IMR-90 (cell line): ENCODE measurements at regions not wholly inside any gene's neighbourhood (a gene's known extent, or its start where the extent isn't known, plus 50 kb on each side); places are given as distances from the start of the nearest gene placed in this dataset.

ENCODE experiments used
- ATAC-seq: fragments of 200-7000 bp; cut with Tn5 transposase; 2 replicates; pipeline ENCODE4 v1.9.1; 2020; ENCODE audit warnings: low read depth, mild to moderate bottlenecking, moderate library complexity
- BruUV-seq: library from RNA; stranded (reverse); fragments of 400-500 nt; replicated peaks from 2 replicates; lab custom pipeline; 2021; lab: Mats Ljungman, UMichigan
- CTCF ChIA-PET: fragments of 300-600 bp; formaldehyde crosslinking; extraction: SDS; loops from one replicate; lab custom pipeline; 2021; ENCODE audit warnings: antibody characterized with exemption; lab: Yijun Ruan, JAX
- POLR2A ChIA-PET: fragments of 300-600 bp; sonication (Branson Sonifier 250); formaldehyde crosslinking; loops from one replicate; lab custom pipeline; 2022; ENCODE audit warnings: antibody characterized with exemption; ENCODE audit not compliant: unreplicated experiment; lab: Charles Lee
- DNase-seq: peaks from one replicate; pipeline ENCODE4 v3.0.0; 2013
- H2AFZ ChIP-seq: replicated peaks from 2 replicates; pipeline ENCODE3; 2013; ENCODE audit warnings: low read length, mild to moderate bottlenecking; ENCODE audit not compliant: poor library complexity
- H2AK5ac ChIP-seq: 2 replicates; pipeline ENCODE4 v1.6.1; 2013; ENCODE audit warnings: low read depth, low read length, inconsistent platforms
- H2AK9ac ChIP-seq: replicated peaks from 2 replicates; pipeline ENCODE3; 2013; ENCODE audit warnings: mild to moderate bottlenecking, low read depth, low read length, moderate library complexity; ENCODE audit not compliant: poor library complexity
- H2BK120ac ChIP-seq: 2 replicates; pipeline ENCODE4 v1.6.1; 2013; ENCODE audit warnings: low read depth, low read length, inconsistent platforms
- H2BK15ac ChIP-seq: 3 replicates; pipeline ENCODE4 v1.6.1; 2013; ENCODE audit warnings: low read depth, low read length, inconsistent platforms
- H2BK20ac ChIP-seq: 2 replicates; pipeline ENCODE4 v1.6.1; 2013; ENCODE audit warnings: low read depth, mild to moderate bottlenecking, inconsistent platforms, low read length, moderate library complexity
- H2BK5ac ChIP-seq: 2 replicates; pipeline ENCODE4 v1.6.1; 2013; ENCODE audit warnings: mild to moderate bottlenecking, low read depth, low read length, inconsistent platforms; ENCODE audit not compliant: poor library complexity, severe bottlenecking
- H3K14ac ChIP-seq: replicated peaks from 2 replicates; pipeline ENCODE4 v1.6.1; 2013; ENCODE audit warnings: low read depth, low read length, inconsistent platforms
- H3K18ac ChIP-seq: 2 replicates; pipeline ENCODE4 v1.6.1; 2013; ENCODE audit warnings: low read depth, low read length, control low read depth
- H3K23ac ChIP-seq: 2 replicates; pipeline ENCODE4 v1.6.1; 2013; ENCODE audit warnings: low read depth, low read length, inconsistent platforms
- H3K27ac ChIP-seq: 2 replicates; pipeline ENCODE4 v1.5.1; 2013; ENCODE audit warnings: mild to moderate bottlenecking, control low read depth, low read length; ENCODE audit not compliant: insufficient read depth
- H3K27me3 ChIP-seq: 2 replicates; pipeline ENCODE4 v1.6.1; 2013; ENCODE audit warnings: low read length; ENCODE audit not compliant: control insufficient read depth, insufficient read depth
- H3K36me3 ChIP-seq: 2 replicates; pipeline ENCODE4 v1.6.1; 2013; ENCODE audit warnings: low read length, mixed read lengths; ENCODE audit not compliant: control insufficient read depth, insufficient read depth
- H3K4ac ChIP-seq: 2 replicates; pipeline ENCODE4 v1.6.1; 2013; ENCODE audit warnings: low read depth, low read length, inconsistent platforms
- H3K4me1 ChIP-seq: 2 replicates; pipeline ENCODE4 v1.6.1; 2013; ENCODE audit warnings: low read length, mixed read lengths; ENCODE audit not compliant: control insufficient read depth, insufficient read depth
- H3K4me2 ChIP-seq: 2 replicates; pipeline ENCODE4 v1.6.1; 2013; ENCODE audit warnings: low read depth, mild to moderate bottlenecking, control low read depth, low read length, moderate library complexity
- H3K4me3 ChIP-seq: 2 replicates; pipeline ENCODE4 v1.5.1; 2013; ENCODE audit warnings: low read depth, mild to moderate bottlenecking, control low read depth, low read length, moderate library complexity; ENCODE audit not compliant: insufficient read depth
- H3K56ac ChIP-seq: 2 replicates; pipeline ENCODE4 v1.6.1; 2013; ENCODE audit warnings: low read length, inconsistent platforms; ENCODE audit not compliant: insufficient read depth; ENCODE audit errors: extremely low read depth
- H3K79me1 ChIP-seq, 2 experiments: 2 replicates each; pipeline ENCODE4 v1.6.1; 2013; ENCODE audit warnings: low read length in 2 of 2, inconsistent platforms in 1 of 2, low read depth in 1 of 2
- H3K9ac ChIP-seq: 2 replicates; pipeline ENCODE4 v1.6.1; 2013; ENCODE audit warnings: low read depth, low read length, control low read depth
- H3K9me1 ChIP-seq: 2 replicates; pipeline ENCODE4 v1.6.1; 2013; ENCODE audit warnings: low read length, inconsistent platforms; ENCODE audit not compliant: insufficient read depth
- H3K9me3 ChIP-seq: 2 replicates; pipeline ENCODE4 v1.6.1; 2013; ENCODE audit warnings: low read length; ENCODE audit not compliant: control insufficient read depth, insufficient read depth
- H4K20me1 ChIP-seq: 2 replicates; pipeline ENCODE4 v1.6.1; 2013; ENCODE audit warnings: low read length, inconsistent platforms; ENCODE audit not compliant: insufficient read depth
- H4K5ac ChIP-seq: 2 replicates; pipeline ENCODE4 v1.6.1; 2013; ENCODE audit warnings: mild to moderate bottlenecking, low read depth, low read length, control low read depth
- H4K8ac ChIP-seq, 2 experiments: 2 replicates each; pipeline ENCODE4 v1.6.1; 2013; ENCODE audit warnings: low read depth in 2 of 2, low read length in 2 of 2, control low read depth in 1 of 2, inconsistent platforms in 1 of 2
- H4K91ac ChIP-seq: 2 replicates; pipeline ENCODE4 v1.6.1; 2013; ENCODE audit warnings: low read depth, low read length, inconsistent platforms; ENCODE audit not compliant: insufficient read depth
- CEBPB ChIP-seq: IDR thresholded peaks from 2 replicates; pipeline ENCODE4 v1.6.1; 2012; ENCODE audit warnings: low read depth, low read length, improper control_type of control experiment
- CHD1 ChIP-seq: IDR thresholded peaks from 2 replicates; pipeline ENCODE4 v1.6.1; 2012; ENCODE audit warnings: low read depth, low read length, improper control_type of control experiment
- NFE2L2 ChIP-seq: fragments of 150-350 bp; IDR thresholded peaks from 2 replicates; pipeline ENCODE4 v1.6.1; 2016; ENCODE audit warnings: low read depth, mild to moderate bottlenecking, low read length
- POLR2A ChIP-seq: IDR thresholded peaks from 2 replicates; pipeline ENCODE4 v1.6.1; 2012; ENCODE audit warnings: mild to moderate bottlenecking, low read depth, low read length
- RAD21 ChIP-seq: IDR thresholded peaks from 2 replicates; pipeline ENCODE4 v1.6.1; 2012; ENCODE audit warnings: low read length, improper control_type of control experiment
- SMC3 ChIP-seq: fragments of 150-350 bp; IDR thresholded peaks from 2 replicates; pipeline ENCODE4 v1.6.1; 2016; ENCODE audit warnings: low read depth, mild to moderate bottlenecking, antibody characterized with exemption, low read length, moderate library complexity
- WGBS, 2 experiments: methylation state at CpG; one replicate each; pipeline versions ENCODE4 v1.1.5 to v1.1.7; 2013; ENCODE audit warnings: missing lambda C conversion rate in 2 of 2; ENCODE audit not compliant: insufficient read length in 1 of 2; ENCODE audit errors: extremely low coverage in 2 of 2; 5-methylcytosine and 5-hydroxymethylcytosine counted together
- dilution Hi-C: fragments of 300-500 bp; cut with HindIII; formaldehyde crosslinking; loops from one replicate; pipeline ENCODE4 v1.14.3; 2018; ENCODE audit warnings: low sequenced_read_pairs; ENCODE audit not compliant: unreplicated experiment
- in situ Hi-C: fragments of 300-500 bp; cut with MboI; formaldehyde crosslinking; loops from 3 replicates; pipeline ENCODE4 v1.14.3; 2019; ENCODE audit warnings: low sequenced_read_pairs, inconsistent platforms, mixed read lengths
- intact Hi-C: fragments of 100-400 bp; cut with micrococcal nuclease; formaldehyde crosslinking; loops from 2 replicates; pipeline ENCODE4 v1.10.0; 2022

GRCh38 chr1:5729636-5730145, 262.5 kb downstream of the NPHP4 start:
- ChIA-PET POLR2A (no interaction called here), CTCF (no interaction called here)
- no peak overlapping the region for H3K4ac ChIP-seq
- no peak overlapping the region for H2BK15ac ChIP-seq
- H4K5ac ChIP-seq = no peak overlapping the region
- no peaks in the 10 kb centered on the region for H3K9me1 ChIP-seq
- H3K27ac ChIP-seq = no peak overlapping the region
- no peaks in the 10 kb centered on the region for H3K79me1 ChIP-seq
- no peak overlapping the region for H2BK5ac ChIP-seq
- BruUV-seq = no TSS peak
- H4K8ac ChIP-seq = no peak overlapping the region
- no peak for TF ChIP-seq POLR2A
- no peak for TF ChIP-seq NFE2L2
- no peak for TF ChIP-seq RAD21
- TF ChIP-seq SMC3 = no peak
- no peak for TF ChIP-seq CEBPB
- no peak for TF ChIP-seq CHD1
- no peak overlapping the region for H2AK5ac ChIP-seq
- no peak overlapping the region for H3K56ac ChIP-seq
- H2AK9ac ChIP-seq = no peak overlapping the region
- WGBS, 2 experiments = 17% methylated on average over 2 of the region's 4 CpGs; no CpG with 5 or more reads in 1 of the 2 experiments
- no peak overlapping the region for H3K14ac ChIP-seq
- DNase-seq = no peak
- H2AFZ ChIP-seq = no peak overlapping the region
- no peaks in the 10 kb centered on the region for H3K27me3 ChIP-seq
- H2BK120ac ChIP-seq = no peak overlapping the region
- no peak overlapping the region for H3K4me3 ChIP-seq
- H4K91ac ChIP-seq = no peak overlapping the region
- no peaks in the 10 kb centered on the region for H3K4me1 ChIP-seq
- intact Hi-C loops = no loop called here
- ATAC-seq = no peak
- no peaks in the 10 kb centered on the region for H4K20me1 ChIP-seq
- H3K9me3 ChIP-seq = peaks cover 45% of the 10 kb centered on the region
- H3K23ac ChIP-seq = no peak overlapping the region
- H2BK20ac ChIP-seq = no peak overlapping the region
- H3K9ac ChIP-seq = no peak overlapping the region
- H3K36me3 ChIP-seq = no peaks in the 10 kb centered on the region
- dilution Hi-C loops = no loop called here
- in situ Hi-C loops = no loop called here
- no peak overlapping the region for H3K18ac ChIP-seq
- H3K4me2 ChIP-seq = no peak overlapping the region
